ENCODE measurements at regions not wholly inside any gene's neighbourhood (a gene's known extent, or its start where the extent isn't known, plus 50 kb on each side); places are given as distances from the start of the nearest gene placed in this dataset.

- no peak for TF ChIP-seq CTCF (IDR thresholded peaks at IDR 0.05)
Observed at GRCh38 chr5:28957450-28957849, 1919.1 kb upstream of the CDH9 start.

GRCh38 chr5:28954074-28954473 is 1915.7 kb upstream of the CDH9 start:
- no peak for TF ChIP-seq CTCF (IDR thresholded peaks at IDR 0.05)

GRCh38 chr5:28947865-28948264 is 1909.5 kb upstream of the CDH9 start:
- no peak for TF ChIP-seq CTCF (IDR thresholded peaks at IDR 0.05)

- TF ChIP-seq CTCF (IDR thresholded peaks at IDR 0.05) = no peak
Observed at GRCh38 chr5:28945859-28946258, 1907.5 kb upstream of the CDH9 start.

- TF ChIP-seq CTCF (IDR thresholded peaks at IDR 0.05) = no peak
Observed at GRCh38 chr5:28927559-28928326, 1889.4 kb upstream of the CDH9 start.

- no peak for TF ChIP-seq CTCF (IDR thresholded peaks at IDR 0.05)
Observed at GRCh38 chr5:28926422-28926821, 1888.0 kb upstream of the CDH9 start.

- no peak for TF ChIP-seq CTCF (IDR thresholded peaks at IDR 0.05)
Observed at GRCh38 chr5:28917631-28918030, 1879.2 kb upstream of the CDH9 start.

- no peak for TF ChIP-seq CTCF (IDR thresholded peaks at IDR 0.05)
Observed at GRCh38 chr5:28914297-28914696, 1875.9 kb upstream of the CDH9 start.
